MM.1S (cell line): ENCODE measurements at regions not wholly inside any gene's neighbourhood (a gene's known extent, or its start where the extent isn't known, plus 50 kb on each side); places are given as distances from the start of the nearest gene placed in this dataset.
A peak's percentile ranks its signal among the peaks of the same experiment; 100 is the strongest.

Experiments used
- DNase-seq: peaks from one replicate; pipeline ENCODE4 v3.0.0-alpha.2; 2015
- H2AFZ ChIP-seq: fragments of 300-600 bp; sonication (generic); 2 replicates; pipeline ENCODE4 v1.6.0; 2016; ENCODE audit warnings: antibody characterized with exemption, low read length
- H3F3A ChIP-seq: fragments of 300-600 bp; sonication (generic); 2 replicates; pipeline ENCODE4 v1.6.1; 2016; ENCODE audit warnings: mild to moderate bottlenecking, antibody characterized with exemption, low read length, moderate library complexity, mixed read lengths; ENCODE audit not compliant: insufficient read depth
- H3K27ac ChIP-seq: fragments of 300-600 bp; sonication (generic); 2 replicates; pipeline ENCODE4 v1.5.1; 2016; ENCODE audit warnings: mild to moderate bottlenecking, low read length
- H3K27me3 ChIP-seq: fragments of 300-600 bp; sonication (generic); replicated peaks from 2 replicates; pipeline ENCODE4 v1.6.0; 2016; ENCODE audit warnings: low read length; ENCODE audit not compliant: insufficient read depth
- H3K36me3 ChIP-seq: fragments of 300-600 bp; sonication (generic); replicated peaks from 2 replicates; pipeline ENCODE4 v1.6.1; 2016; ENCODE audit warnings: mild to moderate bottlenecking, low read length, mixed read lengths; ENCODE audit not compliant: insufficient read depth
- H3K4me1 ChIP-seq: fragments of 300-600 bp; sonication (generic); 2 replicates; pipeline ENCODE4 v1.6.1; 2016; ENCODE audit warnings: low read length, mixed read lengths
- H3K4me2 ChIP-seq: fragments of 300-600 bp; sonication (generic); 2 replicates; pipeline ENCODE4 v1.6.0; 2016; ENCODE audit warnings: low read depth, low read length
- H3K4me3 ChIP-seq: fragments of 300-600 bp; sonication (generic); 2 replicates; pipeline ENCODE4 v1.5.1; 2016; ENCODE audit warnings: low read length, mixed read lengths
- H3K79me2 ChIP-seq: fragments of 300-600 bp; sonication (generic); 2 replicates; pipeline ENCODE4 v1.6.1; 2016; ENCODE audit warnings: mixed run types, low read length, mixed read lengths
- H3K9ac ChIP-seq: fragments of 300-600 bp; sonication (generic); 2 replicates; pipeline ENCODE4 v1.6.1; 2016; ENCODE audit warnings: low read length, mixed read lengths
- H3K9me2 ChIP-seq: fragments of 300-600 bp; sonication (generic); replicated peaks from 2 replicates; pipeline ENCODE4 v1.6.1; 2016; ENCODE audit warnings: mild to moderate bottlenecking, low read length, mixed read lengths; ENCODE audit not compliant: insufficient read depth
- H3K9me3 ChIP-seq: fragments of 300-600 bp; sonication (generic); replicated peaks from 2 replicates; pipeline ENCODE4 v1.6.1; 2016; ENCODE audit warnings: mild to moderate bottlenecking, low read length, mixed read lengths; ENCODE audit not compliant: insufficient read depth
- H4K20me1 ChIP-seq: fragments of 300-600 bp; sonication (generic); 2 replicates; pipeline ENCODE4 v1.6.1; 2016; ENCODE audit warnings: mild to moderate bottlenecking, low read length, moderate library complexity, mixed read lengths; ENCODE audit not compliant: insufficient read depth
- CTCF ChIP-seq: fragments of 300-600 bp; sonication (generic); IDR thresholded peaks from 2 replicates; pipeline ENCODE4 v1.5.1; 2016; ENCODE audit warnings: antibody characterized with exemption, low read length, mixed read lengths
- EZH2 ChIP-seq: fragments of 300-600 bp; sonication (generic); optimal IDR thresholded peaks from 2 replicates; pipeline ENCODE3; 2017; ENCODE audit warnings: low read depth, mild to moderate bottlenecking, antibody characterized with exemption, low read length, mixed read lengths
- EZH2phosphoT487 ChIP-seq: fragments of 300-600 bp; sonication (generic); IDR thresholded peaks from 2 replicates; pipeline ENCODE4 v1.6.1; 2018; ENCODE audit warnings: antibody characterized with exemption, low read length

- H3K36me3 ChIP-seq, result no peaks in the 10 kb centered on the region
- H3K27me3 ChIP-seq, result no peaks in the 10 kb centered on the region
- TF ChIP-seq CTCF (no peak), EZH2phosphoT487 (no peak), EZH2 (no peak)
- H3K4me1 ChIP-seq, result no peaks in the 10 kb centered on the region
- H2AFZ ChIP-seq, result peak overlapping the region; percentile 68
- no peaks in the 10 kb centered on the region for H3K9me2 ChIP-seq
- no peaks in the 10 kb centered on the region for H3F3A ChIP-seq
- no peaks in the 10 kb centered on the region for H3K79me2 ChIP-seq
- no peaks in the 10 kb centered on the region for H3K9me3 ChIP-seq
- peak; percentile 71 for DNase-seq
- H3K27ac ChIP-seq, result peak overlapping the region; percentile 5; the same call in 1 of the 2 replicates
- H3K4me3 ChIP-seq, result peak overlapping the region; percentile 51
- H3K4me2 ChIP-seq, result peak overlapping the region; percentile 51; the same call in 1 of the 2 replicates
- no peaks in the 10 kb centered on the region for H4K20me1 ChIP-seq
- H3K9ac ChIP-seq, result peak overlapping the region; percentile 6; the same call in 1 of the 2 replicates
These were observed 277.9 kb downstream of the ADGRA3 start for GRCh38 chr4:22237846-22238494.

GRCh38 chr4:22237155-22237751, 278.6 kb downstream of the ADGRA3 start:
- Histone ChIP-seq H3K79me2 (no peaks in the 10 kb centered on the region), H3K27ac (no peak overlapping the region), H3K4me3 (peak overlapping the region; percentile 51), H3K4me1 (no peaks in the 10 kb centered on the region), H4K20me1 (no peaks in the 10 kb centered on the region), H3K9me3 (no peaks in the 10 kb centered on the region), H3K27me3 (no peaks in the 10 kb centered on the region), H2AFZ (peak overlapping the region; percentile 68), H3K4me2 (peak overlapping the region; percentile 51; the same call in 1 of the 2 replicates), H3K36me3 (no peaks in the 10 kb centered on the region), H3F3A (no peaks in the 10 kb centered on the region), H3K9ac (peak overlapping the region; percentile 6; the same call in 1 of the 2 replicates), H3K9me2 (no peaks in the 10 kb centered on the region)
- TF ChIP-seq CTCF (peak; percentile 94), EZH2phosphoT487 (no peak)
- peak; percentile 81 for DNase-seq

- Histone ChIP-seq H3K4me2 (no peak overlapping the region), H3K36me3 (no peaks in the 10 kb centered on the region), H2AFZ (no peak overlapping the region), H3K4me1 (no peaks in the 10 kb centered on the region), H3K9ac (no peak overlapping the region), H3K4me3 (no peak overlapping the region), H3K79me2 (no peaks in the 10 kb centered on the region), H4K20me1 (no peaks in the 10 kb centered on the region), H3K9me2 (no peaks in the 10 kb centered on the region), H3K27me3 (no peaks in the 10 kb centered on the region), H3K27ac (no peak overlapping the region), H3F3A (no peaks in the 10 kb centered on the region), H3K9me3 (no peaks in the 10 kb centered on the region)
- TF ChIP-seq CTCF (no peak), EZH2 (no peak), EZH2phosphoT487 (no peak)
- DNase-seq, result no peak
These were observed 280.2 kb downstream of the ADGRA3 start for GRCh38 chr4:22235698-22236097.
